ENCODE measurements at regions not wholly inside any gene's neighbourhood (a gene's known extent, or its start where the extent isn't known, plus 50 kb on each side); places are given as distances from the start of the nearest gene placed in this dataset.

DNA sequence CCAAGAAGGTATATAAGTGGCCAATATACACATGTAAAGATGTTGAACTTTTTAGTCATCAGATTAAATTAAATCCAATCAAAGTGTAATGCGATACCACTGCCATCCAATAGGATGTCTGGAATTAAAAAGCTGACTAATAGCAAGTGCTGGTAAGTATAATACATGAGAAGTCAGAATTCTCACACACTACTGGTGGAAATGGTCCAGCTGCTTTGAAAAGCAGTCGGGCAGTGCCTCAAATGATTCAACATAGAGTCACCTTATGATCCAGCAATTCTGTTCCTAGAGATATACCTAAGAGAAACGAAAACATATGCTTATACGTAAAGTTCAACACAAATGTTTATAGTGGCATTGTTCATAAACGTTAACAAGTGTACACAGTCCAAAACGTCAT is 124.1 kb upstream of the MYT1L start:
- TF ChIP-seq, protein P1, sequence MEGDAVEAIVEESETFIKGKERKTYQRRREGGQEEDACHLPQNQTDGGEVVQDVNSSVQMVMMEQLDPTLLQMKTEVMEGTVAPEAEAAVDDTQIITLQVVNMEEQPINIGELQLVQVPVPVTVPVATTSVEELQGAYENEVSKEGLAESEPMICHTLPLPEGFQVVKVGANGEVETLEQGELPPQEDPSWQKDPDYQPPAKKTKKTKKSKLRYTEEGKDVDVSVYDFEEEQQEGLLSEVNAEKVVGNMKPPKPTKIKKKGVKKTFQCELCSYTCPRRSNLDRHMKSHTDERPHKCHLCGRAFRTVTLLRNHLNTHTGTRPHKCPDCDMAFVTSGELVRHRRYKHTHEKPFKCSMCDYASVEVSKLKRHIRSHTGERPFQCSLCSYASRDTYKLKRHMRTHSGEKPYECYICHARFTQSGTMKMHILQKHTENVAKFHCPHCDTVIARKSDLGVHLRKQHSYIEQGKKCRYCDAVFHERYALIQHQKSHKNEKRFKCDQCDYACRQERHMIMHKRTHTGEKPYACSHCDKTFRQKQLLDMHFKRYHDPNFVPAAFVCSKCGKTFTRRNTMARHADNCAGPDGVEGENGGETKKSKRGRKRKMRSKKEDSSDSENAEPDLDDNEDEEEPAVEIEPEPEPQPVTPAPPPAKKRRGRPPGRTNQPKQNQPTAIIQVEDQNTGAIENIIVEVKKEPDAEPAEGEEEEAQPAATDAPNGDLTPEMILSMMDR (IDR thresholded peaks at IDR 0.05), result no peak
- TF ChIP-seq POLR2A (IDR thresholded peaks at IDR 0.05), result no peak

Data from body of pancreas (tissue), 4 donors.